Fibroblast of the aortic adventitia (primary cell): ENCODE measurements at regions not wholly inside any gene's neighbourhood (a gene's known extent, or its start where the extent isn't known, plus 50 kb on each side); places are given as distances from the start of the nearest gene placed in this dataset.

ENCODE experiments used
- DNase-seq: peaks from one replicate; pipeline ENCODE4 v3.0.0-alpha.2; 2010; ENCODE audit warnings: low read depth
- H3K4me3 ChIP-seq: 2 replicates; pipeline ENCODE4 v1.5.1; 2011; ENCODE audit warnings: low read depth, mild to moderate bottlenecking, control low read depth, low read length, moderate library complexity
- CTCF ChIP-seq: IDR thresholded peaks from 2 replicates; pipeline ENCODE4 v1.5.1; 2011; ENCODE audit warnings: mild to moderate bottlenecking, low read length, control low read depth, inconsistent platforms; ENCODE audit not compliant: insufficient read depth

GRCh38 chr2:228377533-228377932 is 196.0 kb upstream of the SPHKAP start:
- TF ChIP-seq CTCF: no peak
- no peak overlapping the region for H3K4me3 ChIP-seq
- no peak for DNase-seq

- no peak for DNase-seq
- TF ChIP-seq CTCF: no peak
- no peak overlapping the region for H3K4me3 ChIP-seq
Measured at GRCh38 chr2:228374741-228375140, 193.3 kb upstream of the SPHKAP start.

- no peak overlapping the region for H3K4me3 ChIP-seq
- TF ChIP-seq CTCF: no peak
- no peak for DNase-seq
Measured at GRCh38 chr2:228373191-228373590, 191.7 kb upstream of the SPHKAP start.

- no peak for DNase-seq
- TF ChIP-seq CTCF: no peak
- H3K4me3 ChIP-seq: no peak overlapping the region
Measured at GRCh38 chr2:228372212-228372611, 190.7 kb upstream of the SPHKAP start.

- DNase-seq: no peak
Measured at GRCh38 chr2:228369400-228370031, 188.0 kb upstream of the SPHKAP start.

GRCh38 chr2:228367356-228367755 is 185.9 kb upstream of the SPHKAP start:
- no peak for TF ChIP-seq CTCF
- H3K4me3 ChIP-seq: no peak overlapping the region
- DNase-seq: no peak

More at GRCh38 chr2:228369400-228370031, 188.0 kb upstream of the SPHKAP start:
- H3K4me3 ChIP-seq: no peak overlapping the region
- TF ChIP-seq CTCF: no peak

GRCh38 chr2:228359473-228359872 is 178.0 kb upstream of the SPHKAP start:
- H3K4me3 ChIP-seq: no peak overlapping the region
- DNase-seq: no peak
- TF ChIP-seq CTCF: no peak
